ENCODE measurements at regions not wholly inside any gene's neighbourhood (a gene's known extent, or its start where the extent isn't known, plus 50 kb on each side); places are given as distances from the start of the nearest gene placed in this dataset.
"Not testable (repeated sequence)": the region's sequence is repeated elsewhere in the genome, so short reads cannot be mapped to it uniquely, and the experiment has no call there.

DNA sequence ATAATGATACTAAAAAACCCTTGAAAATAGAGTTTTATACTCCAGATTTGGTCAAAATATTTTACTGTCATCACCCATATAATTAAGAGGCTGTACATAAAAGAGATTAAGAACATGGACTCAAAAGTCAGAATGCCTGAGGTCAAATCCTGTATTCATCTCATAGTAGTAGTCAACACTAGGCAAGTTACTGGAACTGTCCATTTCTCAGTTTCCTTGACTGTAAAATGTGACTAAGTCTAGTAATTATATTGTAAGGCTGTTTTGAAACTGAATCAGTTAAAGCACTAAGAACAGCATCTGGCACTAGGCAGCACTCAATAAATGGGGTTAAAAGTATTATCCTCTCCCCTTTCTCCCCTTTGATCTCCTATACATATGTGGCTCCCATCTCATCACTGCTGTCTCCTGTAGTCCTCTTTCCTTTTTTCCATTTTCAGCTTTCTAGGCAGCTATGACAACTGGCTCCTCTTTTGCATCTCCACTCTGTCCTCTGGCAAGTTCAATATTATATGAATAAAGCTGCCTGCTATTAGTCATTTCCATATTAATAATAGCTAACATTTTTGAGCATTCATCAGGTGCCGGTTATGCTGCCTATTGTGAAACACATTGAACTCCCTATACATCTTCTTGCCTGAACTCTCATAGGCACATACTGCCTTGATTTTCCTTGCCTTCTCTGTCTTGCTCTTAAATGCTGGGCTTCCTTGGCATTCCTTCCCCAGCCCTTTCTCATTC lies 185.8 kb upstream of the NREP start:
- DNase-seq: peak; percentile 64

DNA sequence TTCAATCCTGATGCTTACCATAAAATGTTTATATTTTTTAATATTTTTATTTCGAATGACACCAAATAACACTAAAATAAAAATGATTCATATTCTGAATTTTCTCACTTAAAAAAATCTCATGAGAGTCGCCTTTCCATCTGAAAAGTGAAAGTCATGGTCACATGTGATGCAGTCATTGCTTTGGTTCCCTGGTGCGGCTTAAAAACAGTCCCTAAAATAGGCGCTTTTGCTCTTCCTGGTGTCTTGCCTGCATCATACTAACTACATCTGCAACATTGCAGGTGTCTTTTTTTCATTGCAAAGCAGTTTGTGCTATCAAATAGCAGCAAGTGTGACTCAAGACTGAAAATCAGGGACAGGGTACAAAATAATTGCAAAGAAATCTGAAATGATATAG lies 185.2 kb upstream of the NREP start:
- no peak for DNase-seq

DNA sequence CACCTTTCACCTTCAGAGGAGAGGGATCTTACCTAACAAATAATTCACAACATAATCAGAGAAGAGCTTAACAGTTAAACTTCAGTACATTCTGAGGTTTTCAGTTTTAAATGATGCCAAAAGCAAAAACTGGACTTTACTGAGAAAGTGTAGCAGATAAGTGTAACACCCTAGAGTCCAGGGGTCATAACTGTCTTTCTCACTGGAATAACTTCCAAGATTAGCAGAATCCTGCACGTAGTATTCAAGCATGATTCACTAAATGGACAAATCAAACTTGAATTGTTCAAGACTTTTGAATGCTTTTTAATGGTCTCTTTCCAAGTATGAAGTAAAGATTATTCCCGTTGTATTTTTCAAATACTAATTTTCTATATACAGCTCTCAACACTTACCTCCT lies 180.1 kb upstream of the NREP start:
- DNase-seq: peak; percentile 54

DNA sequence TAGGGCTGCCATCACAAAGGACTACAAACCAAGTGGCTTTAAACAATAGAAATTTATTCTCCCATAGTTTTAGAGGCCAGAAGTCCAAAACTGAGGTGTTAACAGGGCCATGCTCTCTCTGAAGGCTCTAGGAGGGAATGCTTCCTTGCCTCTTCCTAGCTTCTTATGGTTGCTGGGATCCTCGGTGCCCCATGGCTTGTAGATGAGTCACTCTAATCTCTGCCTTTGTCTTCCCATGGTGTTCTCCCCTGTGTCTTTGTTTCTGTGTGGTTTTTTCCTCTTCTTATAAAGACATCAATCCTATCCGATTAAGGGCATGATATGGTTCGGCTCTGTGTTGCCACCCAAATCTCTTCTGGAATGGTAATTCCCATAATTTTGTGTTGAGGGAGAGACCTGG lies 178.8 kb upstream of the NREP start:
- DNase-seq: peak; percentile 75

DNA sequence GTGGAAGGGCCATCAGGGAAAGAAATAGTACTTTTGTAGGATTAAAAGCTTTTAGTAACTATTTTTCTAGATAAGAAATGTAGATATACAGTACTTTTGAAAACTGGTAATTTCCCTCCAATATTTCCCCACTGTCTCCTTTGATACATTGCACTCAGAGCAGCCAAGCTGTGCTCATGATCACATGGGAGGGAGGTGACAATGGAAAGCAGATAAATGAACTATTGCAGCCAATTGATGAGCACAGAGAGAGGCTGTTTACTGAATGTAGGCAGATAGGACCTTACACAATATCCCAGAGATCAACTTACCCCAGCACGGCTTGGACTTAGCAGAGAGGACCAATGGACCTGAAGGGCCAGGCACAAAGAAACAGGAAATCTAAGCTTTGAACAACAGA lies 178.0 kb upstream of the NREP start:
- no peak for DNase-seq

DNA sequence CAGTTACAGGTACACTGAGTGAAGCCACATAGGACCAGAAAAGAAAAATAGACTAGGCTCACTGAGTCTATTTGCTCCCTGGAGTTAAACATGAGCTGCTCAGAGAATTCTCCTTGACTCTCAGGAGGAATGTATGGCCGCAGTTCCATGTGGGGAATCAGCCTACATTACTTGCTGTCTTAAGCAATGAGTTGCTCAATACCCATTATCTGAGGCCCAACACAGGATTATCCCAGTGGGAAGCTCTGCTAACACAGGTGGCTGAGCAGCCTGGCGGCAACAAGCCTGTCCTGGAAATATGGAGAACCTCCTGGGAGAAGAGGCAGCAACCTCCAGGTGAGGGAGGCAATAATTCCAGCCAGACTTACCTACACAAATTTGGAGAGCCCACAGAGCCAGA lies 177.5 kb upstream of the NREP start:
- no peak for DNase-seq

DNA sequence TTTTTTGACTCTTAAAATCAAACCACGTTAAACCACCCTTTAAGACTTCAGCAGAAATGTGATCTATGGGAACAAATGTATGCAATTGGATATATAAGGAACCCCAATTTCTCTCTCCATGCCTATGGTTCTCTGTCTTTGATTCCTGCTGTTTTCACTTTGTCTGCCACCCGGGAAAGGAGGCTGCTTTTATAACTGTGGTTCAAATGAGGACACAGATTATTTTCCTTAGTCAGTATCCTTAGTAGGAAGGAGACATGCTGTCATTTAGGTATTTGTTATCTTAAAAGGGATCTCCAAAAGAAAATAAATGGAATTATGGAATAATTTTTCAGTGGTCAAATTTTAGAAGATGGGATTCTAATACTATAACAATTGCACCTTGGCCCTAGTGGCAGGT lies 176.1 kb upstream of the NREP start:
- peak; percentile 80 for DNase-seq

DNA sequence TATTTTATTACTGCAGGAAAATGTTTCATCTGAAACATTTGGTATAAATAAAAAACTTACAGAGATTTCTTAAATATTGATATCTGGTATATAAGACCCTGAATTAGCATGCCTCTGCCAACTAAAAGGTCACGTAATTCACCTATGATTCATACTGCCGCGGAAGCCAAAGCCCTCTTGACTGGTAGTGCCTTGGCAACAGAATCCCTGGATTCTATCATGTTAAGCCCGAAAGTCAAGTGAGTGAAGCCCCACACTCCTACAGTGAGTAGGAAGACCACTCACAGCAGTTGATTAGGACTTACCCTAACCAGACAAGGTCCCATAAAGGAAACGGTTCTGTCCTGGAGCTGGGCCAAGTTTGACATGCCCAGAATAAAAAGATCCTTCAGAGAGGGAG lies 175.6 kb upstream of the NREP start:
- peak; percentile 50 for DNase-seq

DNA sequence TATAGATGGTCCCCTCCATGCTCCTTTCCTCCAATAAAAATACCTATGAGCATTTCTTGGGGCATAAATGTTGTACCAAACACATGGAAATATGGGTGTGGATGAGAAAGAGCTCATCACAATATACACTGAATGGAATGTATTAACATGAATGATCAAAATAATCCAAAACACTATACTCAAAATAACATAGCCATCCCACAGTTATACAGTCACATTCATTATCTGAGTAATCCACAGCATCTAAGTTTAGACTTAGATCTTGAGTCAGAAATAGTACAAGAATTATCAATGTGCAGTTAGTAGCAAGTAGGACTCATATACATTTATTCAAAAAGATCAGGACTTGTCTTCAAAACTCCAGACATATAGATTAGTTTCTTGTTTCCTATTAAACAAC lies 175.2 kb upstream of the NREP start:
- peak; percentile 81 for DNase-seq

DNA sequence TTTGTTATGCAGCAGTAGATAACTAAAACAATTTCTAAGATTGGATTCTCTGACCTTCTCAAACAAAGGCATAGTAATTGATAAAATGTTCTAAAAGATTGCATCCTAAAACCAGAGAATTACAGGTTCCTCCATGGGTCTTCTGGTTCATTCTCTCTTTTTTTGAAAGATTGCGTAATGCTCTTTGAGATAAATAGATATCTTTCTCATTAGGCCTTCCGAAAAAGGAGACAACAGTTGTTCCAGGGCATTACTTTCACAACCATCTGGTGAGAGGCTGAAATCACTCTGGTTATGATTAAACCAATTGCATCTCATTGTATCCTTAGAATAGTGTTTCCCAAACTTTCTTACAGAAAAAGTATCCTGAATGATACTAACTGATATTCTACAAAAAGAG lies 174.7 kb upstream of the NREP start:
- DNase-seq: no peak

DNA sequence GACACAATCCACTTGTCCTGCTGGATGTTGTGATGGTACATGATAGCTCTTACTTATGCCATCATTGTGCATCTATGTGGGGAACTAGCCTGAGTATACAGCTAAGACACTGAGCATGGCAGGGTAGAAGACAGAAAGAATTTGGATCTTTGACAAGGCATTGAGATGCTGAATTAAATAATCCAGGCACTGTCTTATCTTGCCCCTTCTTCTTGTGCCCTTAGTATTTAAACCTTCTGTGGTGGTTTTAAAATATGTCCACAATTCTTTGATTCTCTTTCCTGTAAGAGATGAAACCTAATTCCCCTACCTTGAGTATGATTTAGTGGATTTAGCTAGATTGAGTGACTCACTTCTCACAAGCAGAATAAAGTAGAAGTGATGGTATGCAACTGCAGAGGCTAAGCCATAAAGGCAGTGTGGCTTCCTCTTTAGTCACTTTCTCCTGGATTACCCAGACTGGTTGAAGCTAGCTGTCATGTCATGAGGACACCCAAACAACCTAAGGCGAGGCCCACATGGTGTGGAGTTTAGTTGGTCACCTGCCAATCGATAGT lies 174.0 kb upstream of the NREP start:
- DNase-seq: peak; percentile 89

DNA sequence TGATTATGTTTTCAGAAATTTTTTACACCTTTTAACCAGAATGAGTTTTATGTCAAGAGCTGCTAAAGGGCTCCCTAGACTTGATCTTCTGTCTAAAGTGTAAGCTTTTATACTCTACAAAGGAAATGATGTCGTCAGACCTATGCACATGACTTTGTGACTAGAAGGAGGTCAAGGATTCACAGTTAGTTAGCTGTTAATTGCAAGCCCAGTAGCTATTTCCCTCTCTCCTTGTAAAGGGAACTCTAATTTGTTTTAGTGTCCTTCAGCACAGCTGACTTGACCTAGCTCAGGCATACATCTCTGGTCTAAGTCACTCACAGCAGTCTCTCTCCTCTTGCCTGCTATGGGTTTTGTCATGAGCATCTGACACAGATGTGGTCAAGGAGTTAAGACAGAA lies 173.5 kb upstream of the NREP start:
- no peak for DNase-seq

DNA sequence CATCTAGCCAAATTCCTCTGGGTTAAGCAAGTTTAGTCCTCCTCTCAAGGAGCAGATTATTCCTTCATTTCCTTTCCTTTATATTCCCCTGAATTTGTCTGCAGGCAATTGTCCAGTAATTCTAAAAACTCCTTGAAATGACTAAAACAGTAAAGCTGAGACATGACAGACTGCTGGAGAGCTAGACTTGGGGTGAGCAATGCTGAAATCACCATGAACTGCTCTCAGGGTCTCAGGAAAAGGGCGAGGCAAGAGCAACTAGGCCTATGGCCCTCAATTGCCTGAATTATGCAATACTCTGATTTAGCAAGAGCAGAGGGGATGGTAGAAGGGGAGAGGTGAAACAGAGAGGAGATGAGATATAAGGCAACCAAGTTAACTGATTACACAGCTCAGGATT lies 172.9 kb upstream of the NREP start:
- DNase-seq: peak; percentile 95

DNA sequence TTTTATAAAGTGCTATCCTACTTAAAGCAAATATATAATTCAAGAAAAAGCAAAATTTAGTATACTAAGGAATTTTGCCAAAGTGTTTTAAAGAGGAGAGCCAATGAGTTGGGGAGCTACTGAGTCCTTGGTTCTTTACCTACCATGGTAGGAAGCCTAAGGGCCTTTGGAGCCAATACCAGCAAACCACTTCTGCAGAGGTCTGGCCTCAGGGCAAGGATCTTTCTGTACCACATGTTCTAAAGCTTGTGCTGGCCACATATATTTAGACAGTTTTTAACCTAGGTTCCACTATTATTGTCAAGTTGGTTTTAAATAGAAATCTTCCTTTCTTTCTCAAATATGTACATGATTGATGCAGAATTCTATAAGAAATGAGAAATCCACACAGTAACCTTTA lies 172.3 kb upstream of the NREP start:
- DNase-seq: no peak

DNA sequence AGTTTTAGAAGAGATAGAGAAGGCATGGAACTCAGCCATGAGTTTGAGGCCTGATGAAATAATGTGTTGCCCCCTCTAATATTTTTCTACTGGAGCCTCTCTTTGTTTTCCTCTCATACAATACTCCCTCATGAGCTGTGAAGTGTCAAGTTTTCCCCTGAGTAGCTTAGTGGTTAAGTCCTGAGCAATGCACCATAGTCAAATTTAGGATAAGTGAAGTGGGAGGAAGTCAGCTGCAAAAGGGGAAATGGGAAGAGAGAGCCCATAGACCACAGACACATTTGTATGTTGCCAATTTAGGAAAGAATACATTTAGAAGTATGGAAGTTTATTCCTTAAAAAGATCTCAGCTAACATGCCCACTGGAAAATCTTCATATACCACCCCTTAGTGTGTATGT lies 171.5 kb upstream of the NREP start:
- DNase-seq: peak; percentile 39

DNA sequence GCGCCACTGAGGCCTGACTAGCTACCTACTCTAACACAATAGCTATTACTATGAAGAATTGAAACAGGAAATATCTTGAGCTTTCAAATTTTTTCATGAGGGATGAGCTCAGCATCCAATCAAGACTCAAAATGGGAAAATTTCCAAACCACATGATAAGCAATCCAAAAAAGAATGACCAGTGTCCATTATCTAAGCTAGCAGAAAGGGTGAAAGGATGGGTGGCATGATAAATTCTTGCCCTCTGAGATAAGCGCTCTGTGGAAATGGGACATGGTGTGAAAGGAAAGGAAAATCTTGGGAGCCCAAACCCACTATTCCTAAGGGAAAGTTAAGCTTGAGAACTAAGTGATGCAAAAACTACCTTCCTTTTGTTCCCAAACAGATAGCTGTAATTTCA lies 170.2 kb upstream of the NREP start:
- peak; percentile 86 for DNase-seq

DNA sequence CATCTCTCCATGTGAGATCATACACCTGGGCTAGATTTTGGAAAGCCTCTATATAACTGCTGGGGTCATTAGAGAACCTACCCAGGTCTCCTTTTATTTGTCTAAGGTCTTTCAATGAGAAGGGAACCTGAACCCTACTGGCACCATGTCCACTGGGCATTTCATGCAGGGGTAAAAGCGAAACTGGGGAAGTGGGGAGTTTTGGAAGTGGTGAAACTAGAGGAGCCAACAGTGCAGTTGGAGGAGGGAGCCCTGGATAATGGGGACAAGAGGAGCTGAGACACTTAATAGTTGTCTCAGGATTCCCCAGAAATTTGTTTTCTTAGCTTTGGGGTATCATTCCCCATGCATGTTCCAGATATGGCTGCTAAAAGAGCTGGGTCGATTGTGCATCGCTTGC lies 169.0 kb upstream of the NREP start:
- DNase-seq: no peak

DNA sequence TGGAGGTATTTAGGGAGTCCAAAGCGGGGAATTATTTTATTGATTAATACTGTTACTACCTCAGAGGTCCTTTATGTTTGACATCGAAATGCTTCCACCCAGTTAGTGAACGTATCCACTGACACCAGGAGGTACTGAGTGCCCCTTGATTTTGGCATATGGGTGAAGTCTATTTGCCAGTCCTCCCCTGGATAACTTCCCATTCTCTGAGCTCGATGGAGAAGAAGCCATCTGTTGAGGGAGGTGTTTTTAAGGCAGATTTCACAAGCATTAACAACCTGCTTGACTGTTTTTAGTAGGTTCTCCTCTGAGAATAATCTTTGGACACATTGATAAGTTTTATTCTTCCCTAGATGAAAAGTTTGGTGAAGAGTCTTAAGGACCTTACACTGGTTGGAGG lies 165.3 kb upstream of the NREP start:
- no peak for DNase-seq

DNA sequence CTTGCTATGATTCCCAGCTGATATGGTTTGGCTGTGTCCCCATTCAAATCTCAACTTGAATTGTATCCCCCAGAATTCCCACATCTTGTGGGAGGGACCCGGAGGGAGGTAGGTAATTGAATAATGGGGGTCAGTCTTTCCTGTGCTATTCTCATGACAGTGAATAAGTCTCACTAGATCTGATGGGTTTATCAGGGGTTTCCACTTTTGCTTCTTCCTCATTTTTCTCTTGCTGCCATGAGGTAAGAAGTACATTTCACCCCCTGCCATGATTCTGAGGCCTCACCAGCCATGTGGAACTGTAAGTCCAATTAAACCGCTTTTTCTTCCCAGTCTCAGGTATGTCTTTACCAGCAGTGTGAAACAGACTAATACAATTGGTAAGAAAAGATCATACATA lies 164.7 kb upstream of the NREP start:
- not testable (repeated sequence) for DNase-seq

DNA sequence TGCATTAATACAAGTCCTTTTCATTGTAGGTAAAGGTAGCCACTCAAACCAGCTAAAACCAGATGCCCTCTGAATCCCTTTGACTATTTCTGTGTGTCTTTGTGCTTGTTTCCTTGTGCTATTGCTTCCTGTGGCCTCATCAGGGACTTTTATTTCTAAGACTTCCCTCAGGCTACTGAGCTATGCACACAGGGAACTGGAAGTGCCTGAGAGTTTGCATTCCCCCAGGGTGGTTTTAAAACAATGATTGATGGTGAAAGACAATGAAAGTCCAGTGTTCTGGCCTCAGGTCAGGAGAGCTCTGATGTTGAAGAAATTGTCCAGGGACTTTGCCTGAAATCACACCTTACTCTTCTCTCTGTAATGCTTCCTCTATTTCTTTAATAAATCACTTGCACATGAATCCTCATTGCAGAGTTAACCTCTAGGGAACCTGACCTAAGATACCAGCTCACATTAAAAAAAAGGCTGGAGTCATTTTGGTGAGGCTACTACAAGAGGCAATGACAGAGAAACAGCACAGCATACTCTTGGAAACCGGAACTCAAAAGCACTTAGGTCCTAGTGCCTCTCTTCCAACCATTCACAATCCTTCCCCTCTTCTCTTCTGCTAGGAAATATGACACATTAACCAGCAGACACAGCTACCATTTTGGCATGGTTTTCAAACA lies 158.1 kb upstream of the NREP start:
- DNase-seq: no peak

DNA sequence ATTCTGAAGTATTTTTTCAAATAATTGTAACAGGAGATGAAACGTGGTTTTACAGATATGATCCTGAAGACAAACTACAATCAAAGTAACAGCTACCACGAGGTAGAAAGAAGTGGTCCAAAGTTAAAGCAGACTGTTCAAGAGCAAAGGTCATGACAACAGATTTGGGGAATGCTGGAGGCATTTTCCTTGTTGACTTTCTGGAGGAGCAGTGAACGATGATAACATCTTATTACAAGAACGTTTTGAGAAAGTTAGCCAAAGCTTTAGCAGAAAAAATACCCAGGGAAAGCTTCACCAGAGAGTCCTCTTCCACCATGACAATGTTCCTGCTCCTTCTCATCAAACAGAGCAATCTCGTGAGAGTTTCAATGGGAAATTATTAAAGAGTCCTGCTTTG lies 145.4 kb upstream of the NREP start:
- DNase-seq: no peak

DNA sequence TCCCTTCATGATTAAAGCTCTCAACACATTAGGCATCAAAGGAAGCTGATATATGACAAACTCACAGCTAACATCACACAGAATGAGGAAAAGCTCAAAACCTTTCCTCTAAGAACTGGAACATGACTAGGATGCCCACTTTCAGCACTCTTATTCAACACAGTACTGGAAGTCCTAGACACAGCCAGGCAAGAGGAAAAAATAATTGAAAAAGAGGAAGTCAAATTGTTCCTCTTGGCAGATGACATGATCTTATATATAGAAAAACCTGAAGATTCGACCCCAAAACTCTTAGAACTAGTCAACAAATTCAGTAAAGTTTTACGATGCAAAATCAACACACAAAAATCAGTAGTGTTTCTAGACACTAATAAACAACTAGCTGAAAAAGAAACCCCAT lies 144.3 kb upstream of the NREP start:
- DNase-seq: no peak

DNA sequence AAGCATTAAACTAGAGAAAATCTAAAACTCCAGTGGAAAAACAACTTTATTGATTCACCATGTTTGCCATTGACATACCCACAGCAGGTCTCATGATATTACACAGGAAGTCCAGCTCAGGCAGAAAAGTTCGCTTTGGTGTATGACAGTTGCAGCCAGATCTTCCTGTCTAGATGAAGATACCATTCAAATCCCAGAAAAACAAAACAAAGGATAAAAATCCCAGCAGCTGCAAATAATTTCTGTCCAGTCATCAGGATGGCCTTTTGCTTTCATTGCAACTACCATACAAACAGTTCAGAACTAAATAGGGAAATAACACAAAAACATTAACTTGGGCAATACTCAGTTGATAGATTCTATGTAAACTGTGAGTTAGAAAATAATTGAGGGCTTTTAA lies 136.0 kb upstream of the NREP start:
- DNase-seq: peak; percentile 45

DNA sequence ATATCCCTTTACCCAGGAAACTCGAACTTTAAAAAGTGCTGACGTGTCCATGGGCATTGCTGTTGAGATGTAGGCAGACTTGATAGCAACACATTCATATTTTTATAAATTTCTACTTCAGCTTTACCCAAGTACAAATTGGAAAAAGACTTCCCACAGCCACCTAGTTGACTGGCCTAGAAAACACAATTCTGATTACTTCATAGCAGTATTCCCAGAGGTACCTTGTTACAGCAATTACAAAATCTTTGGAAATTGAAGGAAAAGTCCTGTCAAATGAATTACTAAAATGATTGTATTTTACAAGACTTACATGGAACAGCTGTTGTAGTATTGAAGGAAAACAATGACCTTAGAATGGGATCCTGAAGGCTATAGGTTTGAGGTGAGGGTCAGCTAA lies 130.7 kb upstream of the NREP start:
- DNase-seq: no peak

All from fibroblast of skin of back (primary cell).